C1 segment of cervical spinal cord (tissue), 14 donors: ENCODE measurements at regions not wholly inside any gene's neighbourhood (a gene's known extent, or its start where the extent isn't known, plus 50 kb on each side); places are given as distances from the start of the nearest gene placed in this dataset.
"Not testable (repeated sequence)": the region's sequence is repeated elsewhere in the genome, so short reads cannot be mapped to it uniquely, and the experiment has no call there.

Source experiments
- DNase-seq, 14 donors: peaks; one replicate each; lab custom pipeline; 2025; lab: John Stamatoyannopoulos, UW

GRCh38 chr12:89228491-89228890 lies 123.8 kb downstream of the DUSP6 start:
- DNase-seq = no peak

GRCh38 chr12:89227774-89228173 lies 124.5 kb downstream of the DUSP6 start:
- DNase-seq = no peak

- DNase-seq = no peak
Measured at GRCh38 chr12:89225808-89226411, 126.4 kb downstream of the DUSP6 start.

GRCh38 chr12:89225401-89225800 lies 126.9 kb downstream of the DUSP6 start:
- DNase-seq = no peak

- DNase-seq = not testable (repeated sequence)
Measured at GRCh38 chr12:89222580-89222979, 129.7 kb downstream of the DUSP6 start.

- DNase-seq = no peak
Measured at GRCh38 chr12:89217472-89217871, 134.8 kb downstream of the DUSP6 start.

GRCh38 chr12:89216211-89216952 lies 135.9 kb downstream of the DUSP6 start:
- no peak for DNase-seq

- no peak for DNase-seq
Measured at GRCh38 chr12:89215196-89215595, 137.1 kb downstream of the DUSP6 start.

- DNase-seq = no peak
Measured at GRCh38 chr12:89213747-89214146, 138.6 kb downstream of the DUSP6 start.

GRCh38 chr12:89213139-89213538 lies 139.2 kb downstream of the DUSP6 start:
- DNase-seq = no peak

- DNase-seq = no peak
Measured at GRCh38 chr12:89212339-89212771, 139.9 kb downstream of the DUSP6 start.

- no peak for DNase-seq
Measured at GRCh38 chr12:89211456-89211855, 140.8 kb downstream of the DUSP6 start.

- no peak for DNase-seq
Measured at GRCh38 chr12:89210277-89210676, 142.0 kb downstream of the DUSP6 start.

GRCh38 chr12:89208661-89209096 lies 143.6 kb downstream of the DUSP6 start:
- DNase-seq = no peak

- DNase-seq = no peak
Measured at GRCh38 chr12:89206390-89206789, 145.9 kb downstream of the DUSP6 start.

- no peak for DNase-seq
Measured at GRCh38 chr12:89205517-89205916, 146.8 kb downstream of the DUSP6 start.

GRCh38 chr12:89203144-89203543 lies 149.2 kb downstream of the DUSP6 start:
- no peak for DNase-seq

- DNase-seq = no peak
Measured at GRCh38 chr12:89200217-89200616, 152.1 kb downstream of the DUSP6 start.

GRCh38 chr12:89195470-89195869 lies 156.8 kb downstream of the DUSP6 start:
- no peak for DNase-seq

GRCh38 chr12:89194683-89195082 lies 157.6 kb downstream of the DUSP6 start:
- no peak for DNase-seq

- DNase-seq = no peak
Measured at GRCh38 chr12:89192429-89192828, 159.9 kb downstream of the DUSP6 start.

GRCh38 chr12:89191597-89191996 lies 160.7 kb downstream of the DUSP6 start:
- DNase-seq = not testable (repeated sequence)

- DNase-seq = no peak
Measured at GRCh38 chr12:89189448-89189847, 162.9 kb downstream of the DUSP6 start.
